Mucosa of descending colon (tissue), 3 donors: ENCODE measurements at regions not wholly inside any gene's neighbourhood (a gene's known extent, or its start where the extent isn't known, plus 50 kb on each side); places are given as distances from the start of the nearest gene placed in this dataset.

Experiments used
- ATAC-seq: fragments of 200-7000 bp; cut with Tn5 transposase; one replicate; pipeline ENCODE4 v1.9.1; 2020; ENCODE audit warnings: mild to moderate bottlenecking, moderate library complexity
- DNase-seq, 3 donors: peaks; one replicate each; pipeline ENCODE4 v3.0.0-alpha.2; 2020
- H3K36me3 ChIP-seq: fragments of 200-600 bp; one replicate; pipeline ENCODE4 v1.8.0; 2021; ENCODE audit warnings: low read depth, mild to moderate bottlenecking
- H3K4me1 ChIP-seq: fragments of 200-600 bp; one replicate; pipeline ENCODE4 v1.8.0; 2021; ENCODE audit warnings: low read depth, mild to moderate bottlenecking
- H3K4me3 ChIP-seq: fragments of 200-600 bp; one replicate; pipeline ENCODE4 v1.8.0; 2021; ENCODE audit warnings: mild to moderate bottlenecking
- H3K9me3 ChIP-seq: fragments of 200-600 bp; one replicate; pipeline ENCODE4 v1.8.0; 2021; ENCODE audit warnings: mild to moderate bottlenecking
- CTCF ChIP-seq: fragments of 200-600 bp; IDR thresholded peaks from one replicate; pipeline ENCODE4 v1.8.0; 2022; ENCODE audit warnings: antibody characterized with exemption, mild to moderate bottlenecking
- intact Hi-C, 2 donors: fragments of 100-400 bp; cut with DNase I in 1 of 2; cut with micrococcal nuclease in 1 of 2; formaldehyde crosslinking; loops; one replicate each; pipeline versions ENCODE4 v1.11.0 to v1.11.1; 2022; cut with DNase I, micrococcal nuclease
- donor health status: DM: no; HTN: no; CAD: no; lungs with moderate emphysema.
- donor health status: DM: no; HTN: no; CAD: no.
- donor health status: DM: no; HTN: yes; CAD: no.

- Histone ChIP-seq H3K4me1 (peaks cover 2% of the 10 kb centered on the region), H3K9me3 (no peaks in the 10 kb centered on the region), H3K36me3 (no peaks in the 10 kb centered on the region), H3K4me3 (no peak overlapping the region)
- TF ChIP-seq CTCF: no peak
- DNase-seq (no peak), ATAC-seq (no peak)
- intact Hi-C loops: no loop called here
Observed at GRCh38 chr10:43814663-43815062, 166.0 kb upstream of the ZNF32 start.

- no peaks in the 10 kb centered on the region for H3K36me3 ChIP-seq
- DNase-seq: no peak
- peaks cover 2% of the 10 kb centered on the region for H3K4me1 ChIP-seq
- no peak for ATAC-seq
- H3K9me3 ChIP-seq: no peaks in the 10 kb centered on the region
- H3K4me3 ChIP-seq: no peak overlapping the region
- TF ChIP-seq CTCF: no peak
- intact Hi-C loops: no loop called here
Observed at GRCh38 chr10:43811871-43812270, 163.2 kb upstream of the ZNF32 start.

GRCh38 chr10:43809211-43809930 is 160.7 kb upstream of the ZNF32 start:
- ATAC-seq (no peak), DNase-seq (no peak)
- H3K4me1 ChIP-seq: no peaks in the 10 kb centered on the region
- TF ChIP-seq CTCF: no peak
- intact Hi-C loops: no loop called here
- H3K9me3 ChIP-seq: no peaks in the 10 kb centered on the region
- H3K4me3 ChIP-seq: no peak overlapping the region
- H3K36me3 ChIP-seq: no peaks in the 10 kb centered on the region

- Histone ChIP-seq H3K4me3 (no peak overlapping the region), H3K4me1 (no peaks in the 10 kb centered on the region), H3K9me3 (no peaks in the 10 kb centered on the region), H3K36me3 (no peaks in the 10 kb centered on the region)
- TF ChIP-seq CTCF: no peak
- ATAC-seq (no peak), DNase-seq (no peak)
- intact Hi-C loops: no loop called here
Observed at GRCh38 chr10:43808136-43808535, 159.5 kb upstream of the ZNF32 start.

- DNase-seq (no peak), ATAC-seq (no peak)
- Histone ChIP-seq H3K4me1 (no peaks in the 10 kb centered on the region), H3K36me3 (no peaks in the 10 kb centered on the region), H3K4me3 (no peak overlapping the region), H3K9me3 (no peaks in the 10 kb centered on the region)
- intact Hi-C loops: no loop called here
- TF ChIP-seq CTCF: no peak
Observed at GRCh38 chr10:43806831-43807640, 158.4 kb upstream of the ZNF32 start.
